HepG2 (cell line): ENCODE measurements at regions not wholly inside any gene's neighbourhood (a gene's known extent, or its start where the extent isn't known, plus 50 kb on each side); places are given as distances from the start of the nearest gene placed in this dataset.

Experiments used
- ATAC-seq: fragments of 200-7000 bp; cut with Tn5 transposase; 3 replicates; pipeline ENCODE4 v1.9.1; 2020; ENCODE audit warnings: mild to moderate bottlenecking, moderate library complexity
- BruUV-seq: library from RNA; stranded (reverse); fragments of 400-500 nt; replicated peaks from 2 replicates; lab custom pipeline; 2021; lab: Mats Ljungman, UMichigan
- CTCF ChIA-PET: fragments of 300-600 bp; formaldehyde crosslinking; extraction: SDS; loops from one replicate; lab custom pipeline; 2021; ENCODE audit warnings: low total read pairs, inconsistent platforms, low intra/inter-chr PET ratio; lab: Yijun Ruan, JAX
- POLR2A ChIA-PET: fragments of 350-600 bp; sonication (Branson Sonifier 250); formaldehyde crosslinking; loops from one replicate; lab custom pipeline; 2020; ENCODE audit warnings: antibody characterized with exemption, inconsistent platforms; lab: Yijun Ruan, JAX
- DNase-seq: peaks from one replicate; pipeline ENCODE4 v3.0.0-alpha.2; 2015; ENCODE audit warnings: low spot score
- FAIRE-seq: peaks from 3 replicates; lab custom pipeline; 2011; peaks lifted over from hg19 to GRCh38; lab: Jason Lieb, UNC
- H2AFZ ChIP-seq: one replicate; pipeline ENCODE4 v1.6.1; 2011; ENCODE audit warnings: low read length, inconsistent platforms
- H3K27ac ChIP-seq: fragments of 300-600 bp; 3 replicates; pipeline ENCODE4 v1.8.0; 2011; ENCODE audit warnings: mixed run types, mild to moderate bottlenecking, mixed read lengths, low read length, inconsistent platforms; ENCODE audit not compliant: insufficient read depth; ENCODE audit errors: extremely low read length
- H3K27me3 ChIP-seq, 2 experiments: fragments of 200-600 bp in 1 of 2; 2 replicates in 1 of 2; 3 replicates in 1 of 2; pipeline versions ENCODE4 v1.6.0 to v1.8.0; 2011; ENCODE audit warnings: low read length in 2 of 2, mild to moderate bottlenecking in 2 of 2, moderate library complexity in 2 of 2, inconsistent platforms in 1 of 2; ENCODE audit not compliant: insufficient read depth in 2 of 2, control insufficient read depth in 1 of 2
- H3K36me3 ChIP-seq, 2 experiments: fragments of 200-600 bp in 1 of 2; replicated peaks in 1 of 2; 2 replicates in 1 of 2; 3 replicates in 1 of 2; pipeline versions ENCODE4 v1.5.1 to v1.8.0; 2011; ENCODE audit warnings: low read length in 2 of 2, inconsistent platforms in 1 of 2; ENCODE audit not compliant: insufficient read depth in 2 of 2, control insufficient read depth in 1 of 2
- H3K4me1 ChIP-seq: 2 replicates; pipeline ENCODE4 v1.5.1; 2012; ENCODE audit warnings: low read length, inconsistent platforms; ENCODE audit not compliant: insufficient read depth
- H3K4me2 ChIP-seq: 2 replicates; pipeline ENCODE4 v1.6.0; 2011; ENCODE audit warnings: low read depth, low read length, inconsistent platforms
- H3K4me3 ChIP-seq, 3 experiments: fragments of 200-600 bp in 1 of 3; sonication (generic), shearing (Covaris generic) in 1 of 3; replicated peaks in 1 of 3; 2 replicates each; pipeline ENCODE4 v1.5.1; 2011 to 2016; ENCODE audit warnings: low read length in 3 of 3, inconsistent platforms in 2 of 3, low read depth in 2 of 3, mild to moderate bottlenecking in 2 of 3, control low read depth in 1 of 3, mixed read lengths in 1 of 3; ENCODE audit not compliant: insufficient read depth in 1 of 3
- H3K79me2 ChIP-seq: one replicate; pipeline ENCODE4 v1.6.1; 2011; ENCODE audit warnings: low read length, inconsistent platforms; ENCODE audit not compliant: insufficient read depth
- H3K9ac ChIP-seq: 2 replicates; pipeline ENCODE4 v1.6.0; 2011; ENCODE audit warnings: mild to moderate bottlenecking, low read depth, low read length, inconsistent platforms; ENCODE audit not compliant: insufficient read depth
- H3K9me3 ChIP-seq: 2 replicates; pipeline ENCODE4 v1.5.1; 2012; ENCODE audit warnings: mild to moderate bottlenecking, low read length
- H4K20me1 ChIP-seq: 2 replicates; pipeline ENCODE4 v1.6.0; 2011; ENCODE audit warnings: inconsistent platforms, mild to moderate bottlenecking, low read length, moderate library complexity; ENCODE audit not compliant: insufficient read depth
- AFF4 ChIP-seq: sonication (generic); formaldehyde crosslinking; IDR thresholded peaks from 2 replicates; pipeline ENCODE4 v1.4.0; 2020; ENCODE audit warnings: missing genetic modification reagents
- EHMT2 ChIP-seq: fragments of 200-600 bp; sonication (generic); IDR thresholded peaks from 2 replicates; pipeline ENCODE4 v1.7.0; 2017; ENCODE audit warnings: antibody characterized with exemption, low read depth, low read length, borderline replicate concordance
- HES4 ChIP-seq: sonication (generic); formaldehyde crosslinking; IDR thresholded peaks from 2 replicates; pipeline ENCODE4 v1.9.0; 2021; ENCODE audit warnings: mild to moderate bottlenecking, missing genetic modification reagents, borderline replicate concordance
- HMG20B ChIP-seq: conservative IDR thresholded peaks from 2 replicates; pipeline ENCODE4 v1.6.1; 2016; ENCODE audit warnings: missing genetic modification reagents, missing compliant biosample characterization
- NR2F1 ChIP-seq, 2 experiments: fragments of 450-650 bp in 1 of 2; formaldehyde crosslinking in 1 of 2; IDR thresholded peaks; 2 replicates each; pipeline versions ENCODE4 v1.5.0 to v1.6.1; 2016 to 2020; ENCODE audit warnings: mild to moderate bottlenecking in 1 of 2, missing compliant biosample characterization in 1 of 2, missing genetic modification reagents in 1 of 2, moderate library complexity in 1 of 2
- POGK ChIP-seq: sonication (generic); formaldehyde crosslinking; conservative IDR thresholded peaks from 2 replicates; pipeline ENCODE4 v1.8.0; 2022; ENCODE audit warnings: mild to moderate bottlenecking, moderate library complexity, missing genetic modification reagents
- STAT5B ChIP-seq: sonication (generic); formaldehyde crosslinking; IDR thresholded peaks from 2 replicates; pipeline ENCODE4 v1.4.0; 2020; ENCODE audit warnings: missing genetic modification reagents
- ZNF326 ChIP-seq: sonication (generic); formaldehyde crosslinking; IDR thresholded peaks from 2 replicates; pipeline ENCODE4 v1.4.0; 2020; ENCODE audit warnings: missing genetic modification reagents, borderline replicate concordance
- ZNF451 ChIP-seq: sonication (generic); formaldehyde crosslinking; IDR thresholded peaks from 2 replicates; pipeline ENCODE4 v1.5.0; 2020; ENCODE audit warnings: mild to moderate bottlenecking, missing genetic modification reagents
- ZNF784 ChIP-seq: sonication (generic); formaldehyde crosslinking; IDR thresholded peaks from 2 replicates; pipeline ENCODE4 v1.5.1; 2020; ENCODE audit warnings: missing genetic modification reagents, mild to moderate bottlenecking, borderline replicate concordance
- WGBS: methylation state at CpG from one replicate; pipeline ENCODE4 v1.1.6; 2017; ENCODE audit warnings: low lambda C conversion rate; 5-methylcytosine and 5-hydroxymethylcytosine counted together
- in situ Hi-C: cut with HindIII; loops from 2 replicates; pipeline ENCODE4 v1.10.0; 2017; ENCODE audit warnings: low pct_unique_long_range_greater_than_20kb; ENCODE audit not compliant: extremely low pct_ligation_motif_present
- intact Hi-C: fragments of 100-400 bp; cut with micrococcal nuclease; formaldehyde crosslinking; loops from one replicate; pipeline ENCODE4 v1.10.0; 2022; ENCODE audit not compliant: unreplicated experiment

GRCh38 chr13:109436841-109437240 is 349.5 kb downstream of the IRS2 start (continued):
- no peak for TF ChIP-seq ZNF784
- no peak for TF ChIP-seq HES4 (CRISPR knock-in tag)

- no peaks in the 10 kb centered on the region for H3K27me3 ChIP-seq
- no peak overlapping the region for H2AFZ ChIP-seq
- H3K9me3 ChIP-seq = peaks cover 31% of the 10 kb centered on the region
- H3K36me3 ChIP-seq = no peaks in the 10 kb centered on the region
- no peaks in the 10 kb centered on the region for H4K20me1 ChIP-seq
- H3K4me3 ChIP-seq = no peak overlapping the region
- no peak overlapping the region for H3K9ac ChIP-seq
- no peak overlapping the region for H3K4me2 ChIP-seq
- no peaks in the 10 kb centered on the region for H3K4me1 ChIP-seq
- ChIA-PET POLR2A (no interaction called here), CTCF (no interaction called here)
- in situ Hi-C loops (no loop called here), intact Hi-C loops (no loop called here)
- no peak overlapping the region for H3K27ac ChIP-seq
- no TSS peak for BruUV-seq
- no peaks in the 10 kb centered on the region for H3K79me2 ChIP-seq
- FAIRE-seq (no peak), ATAC-seq (no peak), DNase-seq (no peak)
- 27% methylated on average over 7 of the region's 7 CpGs for WGBS
- TF ChIP-seq AFF4 (CRISPR knock-in tag) = no peak
- no peak for TF ChIP-seq EHMT2
- no peak for TF ChIP-seq NR2F1 (CRISPR knock-in tag; IDR thresholded peaks at IDR 0.05)
- no peak for TF ChIP-seq HMG20B (CRISPR knock-in tag)
- no peak for TF ChIP-seq POGK (CRISPR knock-in tag)
- TF ChIP-seq STAT5B (CRISPR knock-in tag) = no peak
- TF ChIP-seq ZNF451 (CRISPR knock-in tag) = no peak
- no peak for TF ChIP-seq ZNF326 (CRISPR knock-in tag)
These were observed 350.2 kb downstream of the IRS2 start for GRCh38 chr13:109436055-109436622.
